Activated CD4-positive, alpha-beta T cell treated with anti-CD3 and anti-CD28 coated beads for 1 hour (primary cell): ENCODE measurements at regions not wholly inside any gene's neighbourhood (a gene's known extent, or its start where the extent isn't known, plus 50 kb on each side); places are given as distances from the start of the nearest gene placed in this dataset.

Experiments
- DNase-seq: peaks from one replicate; pipeline ENCODE4 v3.0.0-alpha.2; 2020

- no peak for DNase-seq
Observed at GRCh38 chr14:104509673-104510072, 69.9 kb upstream of the C14orf180 start.

- DNase-seq: no peak
Observed at GRCh38 chr14:104510216-104510615, 69.3 kb upstream of the C14orf180 start.

GRCh38 chr14:104510794-104511611 is 68.6 kb upstream of the C14orf180 start:
- DNase-seq: no peak

- no peak for DNase-seq
Observed at GRCh38 chr14:104512061-104512460, 67.5 kb upstream of the C14orf180 start.

- no peak for DNase-seq
Observed at GRCh38 chr14:104512771-104513640, 66.6 kb upstream of the C14orf180 start.

GRCh38 chr14:104513641-104514046 is 65.9 kb upstream of the C14orf180 start:
- DNase-seq: no peak

- no peak for DNase-seq
Observed at GRCh38 chr14:104514156-104514848, 65.3 kb upstream of the C14orf180 start.

- no peak for DNase-seq
Observed at GRCh38 chr14:104515059-104515810, 64.3 kb upstream of the C14orf180 start.

- no peak for DNase-seq
Observed at GRCh38 chr14:104515811-104516780, 63.5 kb upstream of the C14orf180 start.

GRCh38 chr14:104516906-104517305 is 62.7 kb upstream of the C14orf180 start:
- DNase-seq: no peak

GRCh38 chr14:104517426-104517825 is 62.1 kb upstream of the C14orf180 start:
- DNase-seq: no peak

- no peak for DNase-seq
Observed at GRCh38 chr14:104517867-104518266, 61.7 kb upstream of the C14orf180 start.

- no peak for DNase-seq
Observed at GRCh38 chr14:104518659-104519350, 60.8 kb upstream of the C14orf180 start.

GRCh38 chr14:104519721-104520120 is 59.8 kb upstream of the C14orf180 start:
- DNase-seq: no peak

GRCh38 chr14:104520620-104521410 is 58.7 kb upstream of the C14orf180 start:
- DNase-seq: no peak

- no peak for DNase-seq
Observed at GRCh38 chr14:104521816-104522745, 57.5 kb upstream of the C14orf180 start.

GRCh38 chr14:104522926-104523545 is 56.5 kb upstream of the C14orf180 start:
- no peak for DNase-seq

- DNase-seq: no peak
Observed at GRCh38 chr14:104523546-104523935, 56.0 kb upstream of the C14orf180 start.
